Stomach (tissue), 4 donors: ENCODE measurements at regions not wholly inside any gene's neighbourhood (a gene's known extent, or its start where the extent isn't known, plus 50 kb on each side); places are given as distances from the start of the nearest gene placed in this dataset.

Source experiments
- CTCF ChIP-seq, 7 experiments: fragments of 450-650 bp in 4 of 7; fragments of 200-600 bp in 3 of 7; sonication (generic) in 3 of 7; IDR thresholded peaks; one replicate each; pipeline ENCODE4 v1.5.1; 2016 to 2019; ENCODE audit warnings: antibody characterized with exemption in 7 of 7, control low read depth in 2 of 7, mild to moderate bottlenecking in 1 of 7
- POLR2A ChIP-seq, 4 donors: fragments of 450-650 bp; IDR thresholded peaks; one replicate each; pipeline ENCODE4 v1.6.1; 2016; ENCODE audit warnings: antibody characterized with exemption in 4 of 4, control low read depth in 2 of 4, mild to moderate bottlenecking in 1 of 4, moderate library complexity in 1 of 4

- TF ChIP-seq CTCF (IDR thresholded peaks at IDR 0.05): no peak
- no peak for TF ChIP-seq POLR2A (IDR thresholded peaks at IDR 0.05)
These were observed 186.4 kb upstream of the COL3A1 start for GRCh38 chr2:188787658-188788240.
